HepG2 (cell line): ENCODE measurements at regions not wholly inside any gene's neighbourhood (a gene's known extent, or its start where the extent isn't known, plus 50 kb on each side); places are given as distances from the start of the nearest gene placed in this dataset.

Source experiments
- ATAC-seq: fragments of 200-7000 bp; cut with Tn5 transposase; 3 replicates; pipeline ENCODE4 v1.9.1; 2020; ENCODE audit warnings: mild to moderate bottlenecking, moderate library complexity
- BruUV-seq: library from RNA; stranded (reverse); fragments of 400-500 nt; replicated peaks from 2 replicates; lab custom pipeline; 2021; lab: Mats Ljungman, UMichigan
- CTCF ChIA-PET: fragments of 300-600 bp; formaldehyde crosslinking; extraction: SDS; loops from one replicate; lab custom pipeline; 2021; ENCODE audit warnings: low total read pairs, inconsistent platforms, low intra/inter-chr PET ratio; lab: Yijun Ruan, JAX
- POLR2A ChIA-PET: fragments of 350-600 bp; sonication (Branson Sonifier 250); formaldehyde crosslinking; loops from one replicate; lab custom pipeline; 2020; ENCODE audit warnings: antibody characterized with exemption, inconsistent platforms; lab: Yijun Ruan, JAX
- DNase-seq: peaks from one replicate; pipeline ENCODE4 v3.0.0-alpha.2; 2015; ENCODE audit warnings: low spot score
- FAIRE-seq: peaks from 3 replicates; lab custom pipeline; 2011; peaks lifted over from hg19 to GRCh38; lab: Jason Lieb, UNC
- H2AFZ ChIP-seq: one replicate; pipeline ENCODE4 v1.6.1; 2011; ENCODE audit warnings: low read length, inconsistent platforms
- H3K27ac ChIP-seq: fragments of 300-600 bp; 3 replicates; pipeline ENCODE4 v1.8.0; 2011; ENCODE audit warnings: mixed run types, mild to moderate bottlenecking, mixed read lengths, low read length, inconsistent platforms; ENCODE audit not compliant: insufficient read depth; ENCODE audit errors: extremely low read length
- H3K27me3 ChIP-seq, 2 experiments: fragments of 200-600 bp in 1 of 2; 2 replicates in 1 of 2; 3 replicates in 1 of 2; pipeline versions ENCODE4 v1.6.0 to v1.8.0; 2011; ENCODE audit warnings: low read length in 2 of 2, mild to moderate bottlenecking in 2 of 2, moderate library complexity in 2 of 2, inconsistent platforms in 1 of 2; ENCODE audit not compliant: insufficient read depth in 2 of 2, control insufficient read depth in 1 of 2
- H3K36me3 ChIP-seq, 2 experiments: fragments of 200-600 bp in 1 of 2; replicated peaks in 1 of 2; 2 replicates in 1 of 2; 3 replicates in 1 of 2; pipeline versions ENCODE4 v1.5.1 to v1.8.0; 2011; ENCODE audit warnings: low read length in 2 of 2, inconsistent platforms in 1 of 2; ENCODE audit not compliant: insufficient read depth in 2 of 2, control insufficient read depth in 1 of 2
- H3K4me1 ChIP-seq: 2 replicates; pipeline ENCODE4 v1.5.1; 2012; ENCODE audit warnings: low read length, inconsistent platforms; ENCODE audit not compliant: insufficient read depth
- H3K4me2 ChIP-seq: 2 replicates; pipeline ENCODE4 v1.6.0; 2011; ENCODE audit warnings: low read depth, low read length, inconsistent platforms
- H3K4me3 ChIP-seq, 3 experiments: fragments of 200-600 bp in 1 of 3; sonication (generic), shearing (Covaris generic) in 1 of 3; replicated peaks in 1 of 3; 2 replicates each; pipeline ENCODE4 v1.5.1; 2011 to 2016; ENCODE audit warnings: low read length in 3 of 3, inconsistent platforms in 2 of 3, low read depth in 2 of 3, mild to moderate bottlenecking in 2 of 3, control low read depth in 1 of 3, mixed read lengths in 1 of 3; ENCODE audit not compliant: insufficient read depth in 1 of 3
- H3K79me2 ChIP-seq: one replicate; pipeline ENCODE4 v1.6.1; 2011; ENCODE audit warnings: low read length, inconsistent platforms; ENCODE audit not compliant: insufficient read depth
- H3K9ac ChIP-seq: 2 replicates; pipeline ENCODE4 v1.6.0; 2011; ENCODE audit warnings: mild to moderate bottlenecking, low read depth, low read length, inconsistent platforms; ENCODE audit not compliant: insufficient read depth
- H3K9me3 ChIP-seq: 2 replicates; pipeline ENCODE4 v1.5.1; 2012; ENCODE audit warnings: mild to moderate bottlenecking, low read length
- H4K20me1 ChIP-seq: 2 replicates; pipeline ENCODE4 v1.6.0; 2011; ENCODE audit warnings: inconsistent platforms, mild to moderate bottlenecking, low read length, moderate library complexity; ENCODE audit not compliant: insufficient read depth
- ARID4A ChIP-seq: sonication (generic); formaldehyde crosslinking; IDR thresholded peaks from 2 replicates; pipeline ENCODE4 v1.5.0; 2020; ENCODE audit warnings: mild to moderate bottlenecking, missing genetic modification reagents, borderline replicate concordance
- ATF4 ChIP-seq, 2 experiments: fragments of 450-650 bp in 1 of 2; sonication (generic) in 1 of 2; formaldehyde crosslinking; IDR thresholded peaks; 2 replicates each; pipeline versions ENCODE4 v1.5.0 to v1.8.0; 2020 to 2022; ENCODE audit warnings: mild to moderate bottlenecking in 1 of 2, missing genetic modification reagents in 1 of 2
- CBFB ChIP-seq: sonication (generic); formaldehyde crosslinking; IDR thresholded peaks from 2 replicates; pipeline ENCODE4 v1.4.0; 2020; ENCODE audit warnings: missing genetic modification reagents
- IKZF5 ChIP-seq: IDR thresholded peaks from 2 replicates; pipeline ENCODE4 v1.6.1; 2018; ENCODE audit warnings: missing genetic modification reagents, mild to moderate bottlenecking, missing compliant biosample characterization
- MED13 ChIP-seq: sonication (generic); formaldehyde crosslinking; IDR thresholded peaks from 2 replicates; pipeline ENCODE4 v1.5.0; 2020; ENCODE audit warnings: missing genetic modification reagents
- MTA1 ChIP-seq: sonication (generic); formaldehyde crosslinking; IDR thresholded peaks from 2 replicates; pipeline ENCODE4 v1.4.0; 2020; ENCODE audit warnings: missing genetic modification reagents, mild to moderate bottlenecking, borderline replicate concordance
- PHF20 ChIP-seq: sonication (generic); formaldehyde crosslinking; IDR thresholded peaks from 2 replicates; pipeline ENCODE4 v1.5.0; 2020; ENCODE audit warnings: mild to moderate bottlenecking, missing genetic modification reagents
- SOX6 ChIP-seq, 2 experiments: fragments of 450-650 bp in 1 of 2; sonication (generic) in 1 of 2; formaldehyde crosslinking in 1 of 2; IDR thresholded peaks; 2 replicates each; pipeline versions ENCODE4 v1.4.0 to v1.6.1; 2017 to 2020; ENCODE audit warnings: antibody characterized with exemption in 1 of 2, mild to moderate bottlenecking in 1 of 2, missing genetic modification reagents in 1 of 2
- TBP ChIP-seq: sonication (generic); formaldehyde crosslinking; IDR thresholded peaks from 2 replicates; pipeline ENCODE4 v1.5.0; 2020; ENCODE audit warnings: missing genetic modification reagents
- WIZ ChIP-seq: sonication (generic); formaldehyde crosslinking; IDR thresholded peaks from 2 replicates; pipeline ENCODE4 v1.5.1; 2020; ENCODE audit warnings: mild to moderate bottlenecking, missing genetic modification reagents
- ZBTB44 ChIP-seq: sonication (generic); formaldehyde crosslinking; IDR thresholded peaks from 2 replicates; pipeline ENCODE4 v1.4.0; 2020; ENCODE audit warnings: missing genetic modification reagents
- ZC3H4 ChIP-seq: sonication (generic); formaldehyde crosslinking; IDR thresholded peaks from 2 replicates; pipeline ENCODE4 v1.4.0; 2020; ENCODE audit warnings: missing genetic modification reagents, borderline replicate concordance
- ZNF326 ChIP-seq: sonication (generic); formaldehyde crosslinking; IDR thresholded peaks from 2 replicates; pipeline ENCODE4 v1.4.0; 2020; ENCODE audit warnings: missing genetic modification reagents, borderline replicate concordance
- ZNF343 ChIP-seq: sonication (generic); formaldehyde crosslinking; IDR thresholded peaks from 2 replicates; pipeline ENCODE4 v1.4.0; 2020; ENCODE audit warnings: mild to moderate bottlenecking, missing genetic modification reagents
- ZNF451 ChIP-seq: sonication (generic); formaldehyde crosslinking; IDR thresholded peaks from 2 replicates; pipeline ENCODE4 v1.5.0; 2020; ENCODE audit warnings: mild to moderate bottlenecking, missing genetic modification reagents
- ZNF615 ChIP-seq: sonication (generic); formaldehyde crosslinking; IDR thresholded peaks from 2 replicates; pipeline ENCODE4 v1.5.0; 2020; ENCODE audit warnings: mild to moderate bottlenecking, missing genetic modification reagents, borderline replicate concordance
- ZNF75D ChIP-seq: sonication (generic); formaldehyde crosslinking; IDR thresholded peaks from 2 replicates; pipeline ENCODE4 v1.8.1; 2023; ENCODE audit warnings: missing genetic modification reagents, mild to moderate bottlenecking, borderline replicate concordance
- WGBS: methylation state at CpG from one replicate; pipeline ENCODE4 v1.1.6; 2017; ENCODE audit warnings: low lambda C conversion rate; 5-methylcytosine and 5-hydroxymethylcytosine counted together
- in situ Hi-C: cut with HindIII; loops from 2 replicates; pipeline ENCODE4 v1.10.0; 2017; ENCODE audit warnings: low pct_unique_long_range_greater_than_20kb; ENCODE audit not compliant: extremely low pct_ligation_motif_present
- intact Hi-C: fragments of 100-400 bp; cut with micrococcal nuclease; formaldehyde crosslinking; loops from one replicate; pipeline ENCODE4 v1.10.0; 2022; ENCODE audit not compliant: unreplicated experiment

- TF ChIP-seq ARID4A (no peak), ATF4 (CRISPR knock-in tag; IDR thresholded peaks at IDR 0.05) (no peak)
These were observed 170.6 kb downstream of the METTL4 start (continued) for GRCh38 chr18:2400701-2401196.

- Histone ChIP-seq H3K27me3 (no peaks in the 10 kb centered on the region), H3K79me2 (no peaks in the 10 kb centered on the region), H3K27ac (no peak overlapping the region), H3K4me1 (no peaks in the 10 kb centered on the region), H2AFZ (no peak overlapping the region), H3K9ac (no peak overlapping the region), H3K36me3 (no peaks in the 10 kb centered on the region), H3K4me2 (no peak overlapping the region), H3K9me3 (no peaks in the 10 kb centered on the region), H3K4me3 (no peak overlapping the region), H4K20me1 (no peaks in the 10 kb centered on the region)
- DNase-seq (no peak), ATAC-seq (no peak), FAIRE-seq (no peak)
- ChIA-PET POLR2A (no interaction called here), CTCF (no interaction called here)
- intact Hi-C loops (no loop called here), in situ Hi-C loops (no loop called here)
- 8% methylated on average over 1 of the region's 1 CpG for WGBS
- no TSS peak for BruUV-seq
- TF ChIP-seq ZNF451 (CRISPR knock-in tag) (no peak), ZNF615 (no peak), WIZ (CRISPR knock-in tag) (no peak), IKZF5 (no peak), ZNF343 (CRISPR knock-in tag) (no peak), MED13 (CRISPR knock-in tag) (no peak), TBP (CRISPR knock-in tag) (no peak), MTA1 (CRISPR knock-in tag) (no peak), ZNF326 (CRISPR knock-in tag) (no peak), PHF20 (CRISPR knock-in tag) (no peak), ZBTB44 (CRISPR knock-in tag) (no peak), ZNF75D (no peak), SOX6 (IDR thresholded peaks at IDR 0.05) (no peak), SOX6 (CRISPR knock-in tag; IDR thresholded peaks at IDR 0.05) (no peak), ZC3H4 (CRISPR knock-in tag) (no peak), CBFB (CRISPR knock-in tag) (no peak)
These were observed 169.2 kb downstream of the METTL4 start for GRCh38 chr18:2402084-2402483.
